ENCODE measurements at regions not wholly inside any gene's neighbourhood (a gene's known extent, or its start where the extent isn't known, plus 50 kb on each side); places are given as distances from the start of the nearest gene placed in this dataset.

GRCh38 chrX:33908898-33909297 lies 223.2 kb downstream of the FAM47A start:
- TF ChIP-seq POLR2AphosphoS5 (IDR thresholded peaks at IDR 0.05; ENCODE audit: low read depth, low read length), result no peak
- TF ChIP-seq, protein P1, sequence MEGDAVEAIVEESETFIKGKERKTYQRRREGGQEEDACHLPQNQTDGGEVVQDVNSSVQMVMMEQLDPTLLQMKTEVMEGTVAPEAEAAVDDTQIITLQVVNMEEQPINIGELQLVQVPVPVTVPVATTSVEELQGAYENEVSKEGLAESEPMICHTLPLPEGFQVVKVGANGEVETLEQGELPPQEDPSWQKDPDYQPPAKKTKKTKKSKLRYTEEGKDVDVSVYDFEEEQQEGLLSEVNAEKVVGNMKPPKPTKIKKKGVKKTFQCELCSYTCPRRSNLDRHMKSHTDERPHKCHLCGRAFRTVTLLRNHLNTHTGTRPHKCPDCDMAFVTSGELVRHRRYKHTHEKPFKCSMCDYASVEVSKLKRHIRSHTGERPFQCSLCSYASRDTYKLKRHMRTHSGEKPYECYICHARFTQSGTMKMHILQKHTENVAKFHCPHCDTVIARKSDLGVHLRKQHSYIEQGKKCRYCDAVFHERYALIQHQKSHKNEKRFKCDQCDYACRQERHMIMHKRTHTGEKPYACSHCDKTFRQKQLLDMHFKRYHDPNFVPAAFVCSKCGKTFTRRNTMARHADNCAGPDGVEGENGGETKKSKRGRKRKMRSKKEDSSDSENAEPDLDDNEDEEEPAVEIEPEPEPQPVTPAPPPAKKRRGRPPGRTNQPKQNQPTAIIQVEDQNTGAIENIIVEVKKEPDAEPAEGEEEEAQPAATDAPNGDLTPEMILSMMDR (IDR thresholded peaks at IDR 0.05), result no peak
